HG03103 (cell line): ENCODE measurements at regions not wholly inside any gene's neighbourhood (a gene's known extent, or its start where the extent isn't known, plus 50 kb on each side); places are given as distances from the start of the nearest gene placed in this dataset.

Experiments used
- ATAC-seq: cut with Tn5 transposase; IDR thresholded peaks from one replicate; pipeline ENCODE4 v1.9.1; 2021; ENCODE audit warnings: low read depth; ENCODE audit not compliant: unreplicated experiment

- ATAC-seq, result no peak
These were observed 155.4 kb upstream of the CLINT1 start for GRCh38 chr5:158014372-158014771.

GRCh38 chr5:158013939-158014338 lies 155.0 kb upstream of the CLINT1 start:
- ATAC-seq, result no peak

DNA sequence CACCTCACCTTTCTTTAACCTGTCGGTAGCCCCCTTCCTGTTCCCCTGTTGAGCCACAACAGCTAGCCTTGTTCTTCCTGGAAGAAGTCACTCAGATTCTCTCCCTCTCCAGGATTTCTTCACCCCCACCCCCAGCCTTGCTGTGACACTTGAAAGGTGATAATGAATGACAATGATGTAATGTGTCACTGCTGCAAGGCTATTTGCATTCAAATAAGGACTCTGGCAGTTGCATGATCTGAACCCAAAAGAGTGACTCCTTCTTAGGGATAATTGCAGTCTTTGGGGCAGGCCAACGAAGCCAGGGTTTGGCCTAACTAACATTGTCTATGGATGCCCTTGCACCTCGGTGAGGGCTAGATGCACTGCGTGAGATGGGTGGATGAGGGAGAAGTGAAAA lies 154.4 kb upstream of the CLINT1 start:
- no peak for ATAC-seq

DNA sequence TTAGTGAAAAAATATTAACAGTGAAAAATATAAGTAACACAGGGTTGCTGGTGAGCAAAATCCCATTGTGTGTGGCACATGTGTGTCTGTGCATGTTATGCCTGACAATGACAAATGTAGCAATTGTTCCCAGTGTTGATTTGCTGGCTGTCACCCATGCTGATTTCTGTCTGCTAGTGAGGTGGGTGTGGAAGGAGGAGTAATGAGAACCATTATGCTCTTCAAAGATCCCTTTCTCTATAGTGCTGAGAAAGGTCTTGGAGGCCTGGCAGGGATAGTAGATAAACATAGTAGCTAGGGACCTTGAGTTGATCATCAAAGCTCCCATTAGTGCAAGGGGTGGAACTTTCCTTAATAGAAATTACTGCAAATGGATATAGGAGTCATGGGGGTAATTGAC lies 152.5 kb upstream of the CLINT1 start:
- no peak for ATAC-seq

- ATAC-seq, result no peak
These were observed 151.9 kb upstream of the CLINT1 start for GRCh38 chr5:158010831-158011230.

DNA sequence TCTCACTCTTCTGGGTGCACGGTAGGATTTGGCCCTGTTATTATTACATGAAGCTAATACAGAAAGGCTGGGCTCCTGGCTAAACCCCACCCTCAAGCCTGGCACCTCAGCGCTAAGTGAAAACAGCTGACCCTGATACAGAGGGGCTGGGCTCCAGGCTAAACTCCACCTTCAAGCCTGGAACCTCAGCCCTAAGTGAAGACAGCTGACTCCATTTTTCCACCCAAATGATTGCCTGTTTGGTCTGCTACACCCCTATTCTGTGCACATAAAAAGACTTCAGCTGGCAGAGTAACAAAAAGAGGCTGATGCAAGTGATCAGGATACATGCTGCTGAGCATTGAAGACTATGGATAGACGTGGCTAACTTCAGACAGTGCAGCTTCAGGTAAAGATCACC lies 148.4 kb upstream of the CLINT1 start:
- no peak for ATAC-seq

- no peak for ATAC-seq
These were observed 140.8 kb upstream of the CLINT1 start for GRCh38 chr5:157999696-158000095.

DNA sequence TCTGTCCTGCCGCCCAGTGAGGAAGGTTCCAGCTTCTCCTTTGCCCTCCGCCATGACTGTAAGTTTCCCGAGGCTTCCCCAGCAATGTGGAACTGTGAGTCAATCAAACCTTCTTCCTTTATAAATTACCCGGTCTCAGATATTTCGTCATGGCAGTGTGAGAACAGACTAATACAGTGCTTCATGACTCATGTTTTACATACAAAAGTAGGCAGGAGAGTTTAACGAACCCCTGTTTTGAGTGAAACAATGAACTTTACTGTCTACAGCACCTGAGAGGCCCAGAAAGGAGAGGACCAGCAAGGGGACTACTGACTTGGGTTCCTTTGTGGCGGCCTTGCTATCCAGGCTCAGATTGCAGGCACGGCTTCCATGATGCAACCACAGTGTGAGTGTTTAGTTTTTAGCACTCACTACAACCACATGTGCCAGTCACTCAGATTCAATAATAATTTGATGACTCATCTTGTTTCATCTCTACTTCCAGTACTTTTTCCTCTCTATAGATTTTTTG lies 139.1 kb upstream of the CLINT1 start:
- ATAC-seq, result no peak

DNA sequence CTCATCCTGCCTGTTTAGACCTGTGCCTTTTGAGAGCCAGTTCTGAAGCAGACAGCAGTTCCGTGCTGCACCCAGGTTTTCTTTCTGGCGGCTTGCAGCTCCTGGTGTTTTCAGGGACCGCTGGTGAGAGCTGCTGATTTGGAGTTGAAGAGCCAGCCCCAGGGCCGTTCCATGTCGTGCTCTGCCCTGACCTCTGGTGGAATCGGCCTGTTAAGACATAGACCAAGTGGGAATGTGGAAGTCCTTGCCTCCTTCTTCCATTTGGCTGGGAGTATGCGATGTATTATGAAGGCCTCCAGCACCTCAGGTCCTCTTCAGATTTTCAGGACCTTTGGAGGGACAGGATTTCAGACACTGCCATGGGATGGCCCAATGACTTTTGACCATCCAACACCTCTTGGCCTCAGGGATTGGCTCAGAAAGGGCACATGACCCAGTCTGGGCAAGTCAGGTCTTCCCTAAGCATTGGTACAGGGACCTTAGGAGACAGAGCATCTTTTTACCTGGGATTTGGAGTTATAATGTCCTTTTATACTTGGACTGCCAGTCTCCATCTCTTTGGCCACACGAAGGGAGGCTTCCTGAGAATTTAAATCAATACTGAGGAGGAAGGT lies 136.1 kb upstream of the CLINT1 start:
- ATAC-seq, result peak; percentile 82

GRCh38 chr5:157993986-157994691 lies 135.2 kb upstream of the CLINT1 start:
- no peak for ATAC-seq

GRCh38 chr5:157993201-157993600 lies 134.3 kb upstream of the CLINT1 start:
- no peak for ATAC-seq

- ATAC-seq, result no peak
These were observed 131.7 kb upstream of the CLINT1 start for GRCh38 chr5:157990583-157991181.

DNA sequence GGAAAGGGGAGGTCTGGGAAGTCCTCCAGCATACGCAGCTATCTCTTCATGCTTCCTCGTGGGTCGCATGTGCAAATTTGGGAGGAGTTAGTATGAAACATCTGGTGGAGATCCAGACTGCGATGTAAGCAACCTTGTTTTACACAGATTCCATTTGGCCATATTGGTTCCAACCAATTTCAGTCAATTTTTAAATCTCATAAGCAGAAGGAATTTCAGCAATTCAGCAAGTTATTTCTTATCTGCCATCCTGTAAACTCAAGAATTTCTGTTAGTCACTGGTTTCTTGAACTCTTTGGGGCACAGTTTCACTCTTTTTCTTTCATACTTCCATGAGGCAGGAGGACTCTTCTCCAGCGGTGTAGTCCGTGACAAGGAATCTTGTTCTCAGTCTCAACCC lies 130.4 kb upstream of the CLINT1 start:
- ATAC-seq, result no peak

DNA sequence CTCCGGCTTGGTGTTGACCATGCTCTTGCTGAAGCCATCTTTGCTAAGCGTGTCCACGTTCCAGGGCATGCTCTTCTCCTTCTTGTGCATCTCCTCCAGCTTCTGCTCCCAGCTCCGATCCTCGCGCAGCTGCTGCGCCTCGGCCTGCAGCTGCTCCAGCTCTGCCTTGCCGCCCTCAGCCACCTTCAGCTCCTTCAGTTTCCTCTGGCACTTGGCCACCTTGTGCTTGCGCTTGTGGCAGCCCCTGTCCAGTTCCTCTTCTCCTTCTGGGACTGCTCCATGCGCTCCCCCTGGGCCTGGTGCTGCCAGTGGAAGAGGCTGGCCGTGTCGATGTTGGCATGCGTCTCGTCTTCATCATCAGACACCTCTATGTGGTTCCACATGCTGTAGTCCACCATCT lies 128.3 kb upstream of the CLINT1 start:
- ATAC-seq, result no peak

DNA sequence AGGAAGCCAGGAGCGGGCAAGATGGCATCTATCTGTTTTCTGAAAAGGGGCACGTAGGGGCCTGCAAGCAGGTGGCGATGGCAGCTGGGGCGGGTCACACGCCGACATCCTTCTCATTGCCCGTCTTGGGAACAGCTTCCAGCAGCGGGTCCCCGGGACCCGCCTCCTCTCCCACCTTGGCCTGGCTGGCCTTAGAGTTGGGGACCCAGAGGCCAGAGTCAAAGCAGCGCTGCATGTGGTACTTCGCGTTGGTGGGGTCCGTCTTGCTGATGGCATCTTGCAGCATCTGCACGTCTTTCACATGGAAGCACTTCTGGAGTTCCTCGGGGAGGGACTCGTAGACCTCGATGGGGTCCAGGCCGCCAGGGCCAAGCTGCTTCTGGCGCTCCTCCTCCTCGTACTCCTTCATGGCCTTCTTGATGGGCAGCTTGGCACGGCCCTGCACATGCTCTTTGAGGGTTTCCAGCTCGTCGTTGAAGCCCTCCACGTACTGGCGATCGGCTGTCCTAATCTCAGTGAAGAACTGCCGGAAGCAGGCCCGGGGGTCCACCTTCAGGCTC lies 127.6 kb upstream of the CLINT1 start:
- no peak for ATAC-seq

DNA sequence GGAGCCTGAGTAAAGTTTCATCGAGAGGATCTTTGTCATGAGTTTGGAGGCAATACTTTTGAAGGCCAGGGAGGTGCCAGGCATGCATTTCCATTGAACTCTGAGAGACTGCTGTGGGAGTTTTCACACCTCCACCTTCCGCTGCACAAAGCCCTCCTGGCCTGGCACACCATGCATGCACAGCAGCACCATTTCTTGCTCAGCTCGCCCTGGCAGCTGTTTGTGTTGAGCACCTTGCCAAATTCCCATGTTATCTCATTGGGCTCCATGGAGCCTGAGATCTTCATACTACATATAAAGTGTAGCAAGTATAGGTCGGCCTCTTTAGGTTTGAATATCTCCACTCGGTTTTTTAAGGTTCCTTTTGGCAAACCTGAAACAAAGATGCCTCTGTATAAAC lies 125.7 kb upstream of the CLINT1 start:
- ATAC-seq, result no peak

DNA sequence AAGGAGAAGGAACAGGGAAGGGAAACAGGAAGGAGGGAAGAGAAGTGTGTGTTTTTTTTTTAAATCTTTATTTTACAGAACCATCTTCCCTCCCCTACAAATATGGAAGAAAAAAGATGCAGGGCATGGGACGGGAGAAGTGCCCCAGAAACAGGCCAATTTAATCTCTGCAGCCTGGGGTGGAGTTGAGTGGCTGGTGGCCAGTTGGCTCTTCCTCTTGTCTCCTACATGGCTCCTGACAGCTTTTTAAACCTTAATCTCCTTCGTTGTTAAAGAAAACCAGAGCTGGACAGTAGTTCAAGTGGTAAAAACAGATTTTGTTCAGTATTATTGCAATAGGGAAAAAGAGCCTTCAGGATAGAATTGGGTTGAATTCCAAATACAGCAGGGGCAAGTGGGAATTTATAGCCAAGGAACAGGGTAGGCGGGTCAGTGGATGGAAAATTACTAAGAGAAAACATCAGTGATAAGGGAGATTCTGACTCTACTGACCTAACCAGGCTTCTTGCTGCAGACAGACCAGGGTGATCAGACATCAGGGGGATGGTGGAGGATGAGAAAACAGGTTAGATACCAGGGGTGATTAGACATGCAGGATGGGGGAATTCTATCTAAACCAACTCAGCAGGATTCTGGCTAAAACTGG lies 125.1 kb upstream of the CLINT1 start:
- no peak for ATAC-seq

DNA sequence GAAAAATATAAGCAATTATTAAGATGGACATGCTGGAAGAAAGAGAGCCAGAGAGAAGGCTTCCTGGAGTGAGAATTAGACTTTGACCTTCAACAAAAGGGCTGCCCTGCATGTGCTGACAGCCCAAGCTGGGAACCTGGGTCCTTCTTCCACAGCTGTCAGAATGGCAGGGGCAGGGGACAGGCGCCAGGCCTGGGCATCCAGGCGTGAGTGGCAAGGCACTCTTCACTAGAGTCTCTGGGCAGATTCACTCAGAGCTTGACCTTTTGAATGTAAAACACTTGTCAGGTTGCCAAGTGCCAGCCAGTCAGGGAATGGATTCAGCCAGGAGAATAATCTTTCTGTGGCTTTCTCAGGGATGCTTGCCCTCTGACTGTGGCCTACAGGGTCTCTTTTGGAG lies 119.1 kb upstream of the CLINT1 start:
- ATAC-seq, result no peak

GRCh38 chr5:157976429-157976828 lies 117.5 kb upstream of the CLINT1 start:
- ATAC-seq, result no peak

DNA sequence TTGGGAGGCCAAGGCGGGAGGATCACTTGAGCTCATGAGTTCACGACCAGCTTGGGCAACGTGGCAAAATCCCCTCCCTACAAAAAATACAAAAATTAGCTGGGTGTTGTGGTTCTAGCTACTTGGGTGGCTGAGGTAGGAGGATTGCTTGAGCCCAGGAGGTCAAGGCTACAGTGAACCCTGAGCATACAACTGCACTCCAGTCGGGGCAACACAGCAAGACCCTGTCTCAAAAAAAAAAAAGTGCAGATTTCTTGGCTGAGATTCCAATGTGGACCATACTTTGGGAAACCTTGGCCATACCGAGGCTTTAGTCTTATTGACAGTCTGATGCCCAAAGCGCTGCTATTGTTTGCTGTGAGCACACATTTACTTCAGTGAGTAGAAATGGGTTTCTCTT lies 113.6 kb upstream of the CLINT1 start:
- no peak for ATAC-seq

DNA sequence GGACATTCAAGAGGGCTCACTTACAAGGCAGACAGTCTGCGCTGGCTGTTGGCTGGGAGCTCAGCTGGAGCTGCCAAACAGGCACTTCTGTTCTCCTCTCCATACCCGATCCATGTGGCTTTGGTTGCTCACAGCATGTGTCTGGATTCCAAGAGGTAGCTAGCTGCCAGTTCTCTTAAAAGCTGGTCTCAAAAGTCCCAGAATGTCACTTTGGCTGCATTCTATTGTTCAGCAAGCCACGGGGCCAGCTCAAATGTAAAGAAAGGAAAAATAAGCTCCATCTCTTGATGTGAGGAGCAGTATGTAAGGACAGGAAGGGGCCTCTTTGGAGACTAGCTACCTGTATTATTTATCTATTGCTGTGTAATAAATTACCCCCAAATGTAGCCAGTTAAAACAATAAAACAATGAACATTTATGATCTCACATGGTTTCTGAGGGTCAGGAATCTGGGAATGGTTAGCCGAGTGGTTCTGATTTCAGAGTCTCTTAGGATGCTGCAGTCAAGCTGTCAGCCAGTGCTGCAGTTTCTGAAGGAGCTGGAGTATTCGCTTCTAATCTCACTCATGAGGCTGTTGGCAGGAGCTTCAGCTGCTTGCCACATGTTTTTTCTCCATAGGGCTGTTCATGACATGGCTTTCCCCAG lies 112.7 kb upstream of the CLINT1 start:
- ATAC-seq, result no peak
